ENCODE measurements at regions not wholly inside any gene's neighbourhood (a gene's known extent, or its start where the extent isn't known, plus 50 kb on each side); places are given as distances from the start of the nearest gene placed in this dataset.

DNA sequence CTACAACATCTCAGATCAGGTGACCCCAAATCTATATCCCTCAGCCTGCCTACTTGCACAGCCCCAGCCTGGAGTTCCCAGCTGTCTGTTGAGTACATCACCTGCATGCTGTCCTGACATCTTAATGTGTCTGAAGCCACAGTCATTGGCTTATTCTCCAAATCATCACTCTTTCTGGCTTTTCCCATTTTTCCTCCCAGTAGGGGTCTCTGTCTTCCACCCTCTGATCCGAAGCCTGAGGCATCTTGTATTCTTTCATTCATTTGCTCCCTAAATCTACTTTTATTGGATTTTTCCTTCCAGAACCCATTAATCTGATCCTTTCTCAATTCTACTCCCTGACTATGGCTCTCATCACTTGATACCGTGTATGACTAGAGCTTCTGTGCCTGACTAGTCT, 332.9 kb upstream of the DCC start:
- Histone ChIP-seq H3K27ac (ENCODE audit: low read length) (no peak overlapping the region), H3K36me3 (ENCODE audit: low read depth, low read length) (no peaks in the 10 kb centered on the region), H3K27me3 (ENCODE audit: low read length) (no peaks in the 10 kb centered on the region), H3K9me2 (replicated peaks; ENCODE audit: low read length) (no peaks in the 10 kb centered on the region), H3K4me2 (ENCODE audit: low read length) (no peak overlapping the region), H3K9me3 (ENCODE audit: low read length) (no peaks in the 10 kb centered on the region), H4K20me1 (ENCODE audit: low read length) (no peaks in the 10 kb centered on the region), H2AFZ (ENCODE audit: low read length) (no peak overlapping the region), H3K4me3 (ENCODE audit: low read length) (no peak overlapping the region), H3K4me1 (ENCODE audit: insufficient read depth, low read length) (no peaks in the 10 kb centered on the region), H3F3A (ENCODE audit: low read length, unreplicated experiment) (no peaks in the 10 kb centered on the region), H3K79me2 (ENCODE audit: low read length) (no peaks in the 10 kb centered on the region), H3K9ac (ENCODE audit: low read length) (no peak overlapping the region)
- TF ChIP-seq, protein P1, sequence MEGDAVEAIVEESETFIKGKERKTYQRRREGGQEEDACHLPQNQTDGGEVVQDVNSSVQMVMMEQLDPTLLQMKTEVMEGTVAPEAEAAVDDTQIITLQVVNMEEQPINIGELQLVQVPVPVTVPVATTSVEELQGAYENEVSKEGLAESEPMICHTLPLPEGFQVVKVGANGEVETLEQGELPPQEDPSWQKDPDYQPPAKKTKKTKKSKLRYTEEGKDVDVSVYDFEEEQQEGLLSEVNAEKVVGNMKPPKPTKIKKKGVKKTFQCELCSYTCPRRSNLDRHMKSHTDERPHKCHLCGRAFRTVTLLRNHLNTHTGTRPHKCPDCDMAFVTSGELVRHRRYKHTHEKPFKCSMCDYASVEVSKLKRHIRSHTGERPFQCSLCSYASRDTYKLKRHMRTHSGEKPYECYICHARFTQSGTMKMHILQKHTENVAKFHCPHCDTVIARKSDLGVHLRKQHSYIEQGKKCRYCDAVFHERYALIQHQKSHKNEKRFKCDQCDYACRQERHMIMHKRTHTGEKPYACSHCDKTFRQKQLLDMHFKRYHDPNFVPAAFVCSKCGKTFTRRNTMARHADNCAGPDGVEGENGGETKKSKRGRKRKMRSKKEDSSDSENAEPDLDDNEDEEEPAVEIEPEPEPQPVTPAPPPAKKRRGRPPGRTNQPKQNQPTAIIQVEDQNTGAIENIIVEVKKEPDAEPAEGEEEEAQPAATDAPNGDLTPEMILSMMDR (conservative IDR thresholded peaks at IDR 0.05; ENCODE audit: low read depth, low read length) = no peak
- TF ChIP-seq EZH2phosphoT487 (IDR thresholded peaks at IDR 0.05; ENCODE audit: borderline replicate concordance, low read length) (no peak), EZH2 (IDR thresholded peaks at IDR 0.05; ENCODE audit: low read length, unreplicated experiment) (no peak)
- intact Hi-C loops (cut with micrococcal nuclease) = no loop called here
- POLR2A ChIA-PET (ENCODE audit: unreplicated experiment) = no interaction called here
- CTCF ChIA-PET = no interaction called here
- DNase-seq (no peak), ATAC-seq (no peak)
- no TSS peak for BruUV-seq (replicated peaks)

DNA sequence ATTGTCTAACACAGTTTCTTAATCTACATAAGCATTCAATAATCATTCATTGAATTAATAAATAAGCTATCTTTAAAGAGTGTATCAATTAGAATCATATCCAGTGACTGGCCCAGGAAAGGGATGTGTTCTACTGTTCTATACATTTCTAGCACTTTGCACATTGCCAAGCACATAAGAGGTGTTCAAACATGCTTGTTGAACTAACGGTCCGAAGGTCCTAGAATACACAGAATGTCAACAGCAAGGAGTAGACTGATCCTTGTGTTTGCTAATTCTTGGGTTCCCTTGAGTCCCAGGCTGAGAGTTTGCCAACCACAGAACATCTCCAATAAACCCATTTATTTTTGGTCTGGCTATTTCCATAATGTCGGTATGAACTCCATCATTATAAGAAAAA, 331.7 kb upstream of the DCC start:
- Histone ChIP-seq H3K9me2 (replicated peaks; ENCODE audit: low read length) (no peaks in the 10 kb centered on the region), H3K4me1 (ENCODE audit: insufficient read depth, low read length) (no peaks in the 10 kb centered on the region), H3K27ac (ENCODE audit: low read length) (no peak overlapping the region), H3K79me2 (ENCODE audit: low read length) (no peaks in the 10 kb centered on the region), H4K20me1 (ENCODE audit: low read length) (no peaks in the 10 kb centered on the region), H3K9me3 (ENCODE audit: low read length) (no peaks in the 10 kb centered on the region), H3K27me3 (ENCODE audit: low read length) (no peaks in the 10 kb centered on the region), H3F3A (ENCODE audit: low read length, unreplicated experiment) (no peaks in the 10 kb centered on the region), H2AFZ (ENCODE audit: low read length) (no peak overlapping the region), H3K36me3 (ENCODE audit: low read depth, low read length) (no peaks in the 10 kb centered on the region), H3K4me2 (ENCODE audit: low read length) (no peak overlapping the region), H3K9ac (ENCODE audit: low read length) (no peak overlapping the region), H3K4me3 (ENCODE audit: low read length) (no peak overlapping the region)
- BruUV-seq (replicated peaks) = no TSS peak
- DNase-seq (no peak), ATAC-seq (no peak)
- ChIA-PET CTCF (no interaction called here), POLR2A (ENCODE audit: unreplicated experiment) (no interaction called here)
- no peak for TF ChIP-seq EZH2phosphoT487 (IDR thresholded peaks at IDR 0.05; ENCODE audit: borderline replicate concordance, low read length)
- TF ChIP-seq, protein P1 (conservative IDR thresholded peaks at IDR 0.05; ENCODE audit: low read depth, low read length) = no peak
- no peak for TF ChIP-seq EZH2 (IDR thresholded peaks at IDR 0.05; ENCODE audit: low read length, unreplicated experiment)
- intact Hi-C loops (cut with micrococcal nuclease) = no loop called here

DNA sequence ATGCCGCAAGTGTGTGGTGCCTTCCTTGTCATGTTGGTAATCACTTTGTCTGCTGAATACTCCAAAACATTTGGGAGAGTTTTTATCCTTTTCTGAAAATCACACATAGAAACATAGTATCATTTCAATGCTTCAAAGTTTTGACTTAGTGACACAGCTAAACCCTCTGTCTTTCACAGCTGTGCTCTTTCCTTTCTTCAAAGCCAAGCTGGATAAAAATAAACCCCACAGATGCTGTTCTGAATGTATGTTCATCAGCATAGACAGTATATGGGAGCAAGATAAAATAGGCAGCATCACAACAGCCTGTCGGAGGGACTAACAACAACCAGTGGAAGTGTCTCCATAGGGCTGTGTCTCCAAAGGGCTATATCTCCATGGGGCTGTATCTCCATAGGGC, 331.3 kb upstream of the DCC start:
- Histone ChIP-seq H3K9me3 (ENCODE audit: low read length) (no peaks in the 10 kb centered on the region), H3K36me3 (ENCODE audit: low read depth, low read length) (no peaks in the 10 kb centered on the region), H3K4me3 (ENCODE audit: low read length) (no peak overlapping the region), H3K4me2 (ENCODE audit: low read length) (no peak overlapping the region), H3K27me3 (ENCODE audit: low read length) (no peaks in the 10 kb centered on the region), H3K4me1 (ENCODE audit: insufficient read depth, low read length) (no peaks in the 10 kb centered on the region), H2AFZ (ENCODE audit: low read length) (no peak overlapping the region), H3K27ac (ENCODE audit: low read length) (no peak overlapping the region), H4K20me1 (ENCODE audit: low read length) (no peaks in the 10 kb centered on the region), H3K9me2 (replicated peaks; ENCODE audit: low read length) (no peaks in the 10 kb centered on the region), H3K79me2 (ENCODE audit: low read length) (no peaks in the 10 kb centered on the region), H3F3A (ENCODE audit: low read length, unreplicated experiment) (no peaks in the 10 kb centered on the region), H3K9ac (ENCODE audit: low read length) (no peak overlapping the region)
- CTCF ChIA-PET = no interaction called here
- POLR2A ChIA-PET (ENCODE audit: unreplicated experiment) = no interaction called here
- ATAC-seq (no peak), DNase-seq (no peak)
- TF ChIP-seq EZH2 (IDR thresholded peaks at IDR 0.05; ENCODE audit: low read length, unreplicated experiment) = no peak
- TF ChIP-seq, protein P1 (conservative IDR thresholded peaks at IDR 0.05; ENCODE audit: low read depth, low read length) = no peak
- no peak for TF ChIP-seq EZH2phosphoT487 (IDR thresholded peaks at IDR 0.05; ENCODE audit: borderline replicate concordance, low read length)
- no TSS peak for BruUV-seq (replicated peaks)
- intact Hi-C loops (cut with micrococcal nuclease) = no loop called here
